ENCODE measurements at regions not wholly inside any gene's neighbourhood (a gene's known extent, or its start where the extent isn't known, plus 50 kb on each side); places are given as distances from the start of the nearest gene placed in this dataset.
"Not testable (repeated sequence)": the region's sequence is repeated elsewhere in the genome, so short reads cannot be mapped to it uniquely, and the experiment has no call there.

GRCh38 chr2:87574193-87575119 lies 173.4 kb upstream of the PLGLB2 start:
- not testable (repeated sequence) for DNase-seq (ENCODE audit: low spot score)

GRCh38 chr2:87575138-87575537 lies 172.7 kb upstream of the PLGLB2 start:
- not testable (repeated sequence) for DNase-seq (ENCODE audit: low spot score)

GRCh38 chr2:87577358-87577757 lies 170.5 kb upstream of the PLGLB2 start:
- not testable (repeated sequence) for DNase-seq (ENCODE audit: low spot score)

GRCh38 chr2:87582152-87582551 lies 165.7 kb upstream of the PLGLB2 start:
- not testable (repeated sequence) for DNase-seq (ENCODE audit: low spot score)

GRCh38 chr2:87582579-87582978 lies 165.3 kb upstream of the PLGLB2 start:
- not testable (repeated sequence) for DNase-seq (ENCODE audit: low spot score)

- DNase-seq (ENCODE audit: low spot score) = not testable (repeated sequence)
Observed at GRCh38 chr2:87583370-87583769, 164.5 kb upstream of the PLGLB2 start.

- DNase-seq (ENCODE audit: low spot score) = not testable (repeated sequence)
Observed at GRCh38 chr2:87583803-87584202, 164.1 kb upstream of the PLGLB2 start.

GRCh38 chr2:87584268-87584906 lies 163.5 kb upstream of the PLGLB2 start:
- not testable (repeated sequence) for DNase-seq (ENCODE audit: low spot score)

- not testable (repeated sequence) for DNase-seq (ENCODE audit: low spot score)
Observed at GRCh38 chr2:87587934-87588333, 160.0 kb upstream of the PLGLB2 start.

GRCh38 chr2:87592974-87593373 lies 154.9 kb upstream of the PLGLB2 start:
- not testable (repeated sequence) for DNase-seq (ENCODE audit: low spot score)

- not testable (repeated sequence) for DNase-seq (ENCODE audit: low spot score)
Observed at GRCh38 chr2:87593784-87594610, 153.9 kb upstream of the PLGLB2 start.

- not testable (repeated sequence) for DNase-seq (ENCODE audit: low spot score)
Observed at GRCh38 chr2:87594611-87594992, 153.3 kb upstream of the PLGLB2 start.

GRCh38 chr2:87595017-87595416 lies 152.9 kb upstream of the PLGLB2 start:
- not testable (repeated sequence) for DNase-seq (ENCODE audit: low spot score)

GRCh38 chr2:87600961-87601360 lies 146.9 kb upstream of the PLGLB2 start:
- not testable (repeated sequence) for DNase-seq (ENCODE audit: low spot score)

GRCh38 chr2:87602118-87602517 lies 145.8 kb upstream of the PLGLB2 start:
- not testable (repeated sequence) for DNase-seq (ENCODE audit: low spot score)

GRCh38 chr2:87602728-87603127 lies 145.2 kb upstream of the PLGLB2 start:
- DNase-seq (ENCODE audit: low spot score) = not testable (repeated sequence)

- DNase-seq (ENCODE audit: low spot score) = not testable (repeated sequence)
Observed at GRCh38 chr2:87603418-87604278, 144.2 kb upstream of the PLGLB2 start.

GRCh38 chr2:87604279-87604818 lies 143.5 kb upstream of the PLGLB2 start:
- DNase-seq (ENCODE audit: low spot score) = not testable (repeated sequence)

GRCh38 chr2:87604980-87605379 lies 142.9 kb upstream of the PLGLB2 start:
- DNase-seq (ENCODE audit: low spot score) = not testable (repeated sequence)

GRCh38 chr2:87608377-87609166 lies 139.3 kb upstream of the PLGLB2 start:
- DNase-seq (ENCODE audit: low spot score) = not testable (repeated sequence)

All from HuH-7.5 (cell line).